GM19463 (cell line): ENCODE measurements at regions not wholly inside any gene's neighbourhood (a gene's known extent, or its start where the extent isn't known, plus 50 kb on each side); places are given as distances from the start of the nearest gene placed in this dataset.
A peak's percentile ranks its signal among the peaks of the same experiment; 100 is the strongest.

ENCODE experiments used
- ATAC-seq: cut with Tn5 transposase; IDR thresholded peaks from one replicate; pipeline ENCODE4 v1.9.1; 2021; ENCODE audit warnings: mild to moderate bottlenecking, moderate library complexity; ENCODE audit not compliant: unreplicated experiment

DNA sequence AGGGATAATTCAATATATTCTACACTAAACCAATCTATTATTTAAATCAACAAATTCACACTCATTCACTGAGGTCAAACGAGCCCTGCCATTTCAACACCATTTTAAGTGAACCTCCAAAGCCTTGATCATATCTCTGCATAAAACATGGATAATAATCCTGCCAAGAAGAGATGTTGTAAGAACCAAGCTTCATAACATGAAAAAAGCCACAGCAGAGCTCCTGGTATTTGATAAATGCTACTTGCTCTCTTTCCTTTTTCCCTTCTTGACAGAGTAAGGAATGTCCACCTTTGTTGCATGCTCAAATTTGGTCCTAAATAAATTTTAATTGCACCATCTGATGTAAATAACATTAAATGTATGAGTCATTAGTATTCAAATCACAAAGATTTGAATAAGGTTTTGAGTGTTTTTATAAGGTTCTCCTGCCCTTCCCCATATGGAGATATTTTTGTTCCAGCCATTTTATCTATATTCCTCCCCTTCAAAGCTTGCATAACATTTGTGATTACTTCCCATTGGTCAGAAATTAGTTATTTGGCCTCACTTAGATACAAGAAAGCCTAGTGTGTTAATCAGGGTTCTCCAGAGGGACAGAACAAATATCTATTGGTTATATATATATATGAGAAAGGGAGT lies 318.8 kb downstream of the RND3 start:
- ATAC-seq: no peak

DNA sequence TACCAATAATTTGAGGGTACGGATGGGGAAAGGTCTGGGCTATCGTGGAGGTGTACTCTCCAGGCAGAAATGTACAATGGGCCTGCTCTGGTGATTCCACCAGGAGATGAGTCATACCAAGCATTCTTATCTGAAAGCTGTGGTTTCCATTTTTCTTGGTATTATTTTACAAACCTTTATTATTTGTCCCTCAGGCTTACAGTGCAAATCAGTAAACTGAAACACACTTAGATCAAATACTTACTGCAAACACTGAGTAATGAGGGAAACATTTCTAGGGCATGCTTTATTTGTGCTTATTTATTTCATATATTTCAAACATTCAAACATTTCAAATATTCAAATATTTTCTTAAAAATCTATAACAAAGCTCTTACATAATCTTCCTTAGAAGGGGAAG lies 319.8 kb downstream of the RND3 start:
- ATAC-seq: peak; percentile 96

DNA sequence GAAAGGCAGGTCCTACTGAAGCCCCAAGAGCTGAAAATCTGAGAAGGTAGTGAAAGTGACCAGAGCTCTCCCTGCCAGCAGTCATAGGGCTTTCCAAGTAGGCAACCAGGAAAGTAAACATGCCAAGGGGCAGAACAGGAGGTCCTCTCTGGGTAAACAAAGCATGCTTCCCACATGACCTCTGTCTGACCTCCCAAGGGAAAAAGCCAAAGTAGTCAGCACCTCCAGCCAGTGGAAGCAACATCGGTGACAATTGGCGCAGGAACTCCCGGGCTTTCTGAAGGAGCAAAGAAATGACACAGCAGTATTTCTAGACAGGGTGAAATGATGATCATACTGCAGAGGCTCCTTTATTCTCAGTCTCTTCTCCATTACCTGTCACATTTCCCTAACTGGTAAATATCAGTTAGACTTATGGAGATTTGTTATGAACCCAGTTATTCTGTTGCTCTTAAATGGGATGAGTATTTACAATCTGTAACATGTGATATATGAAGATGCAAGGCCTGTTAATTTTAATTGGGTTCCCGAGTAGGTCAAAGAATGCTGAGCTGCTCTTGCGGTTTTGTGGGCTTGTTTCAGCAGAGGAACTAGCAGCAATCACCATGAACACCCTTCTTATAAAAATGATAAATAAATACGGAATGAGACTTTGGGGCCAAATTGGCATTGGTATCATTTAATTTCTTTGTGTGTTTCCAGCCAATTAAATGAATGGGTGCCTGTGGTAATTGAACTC lies 321.0 kb downstream of the RND3 start:
- ATAC-seq: no peak

DNA sequence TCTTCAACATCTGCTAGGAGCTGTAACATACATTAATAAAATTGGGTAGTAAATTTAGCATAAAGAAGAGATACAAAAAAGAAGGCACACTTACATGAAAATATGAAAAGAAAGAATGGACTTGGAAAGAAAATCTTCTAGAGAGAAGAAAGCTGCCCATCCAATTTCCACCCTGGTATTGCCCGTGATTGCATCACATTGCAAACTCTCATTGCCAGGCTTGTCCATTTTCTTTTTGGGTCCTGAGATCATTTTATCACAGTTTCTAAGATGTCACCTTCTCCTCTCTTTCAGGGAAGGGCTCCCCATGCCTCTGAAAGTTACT lies 321.5 kb downstream of the RND3 start:
- ATAC-seq: no peak

DNA sequence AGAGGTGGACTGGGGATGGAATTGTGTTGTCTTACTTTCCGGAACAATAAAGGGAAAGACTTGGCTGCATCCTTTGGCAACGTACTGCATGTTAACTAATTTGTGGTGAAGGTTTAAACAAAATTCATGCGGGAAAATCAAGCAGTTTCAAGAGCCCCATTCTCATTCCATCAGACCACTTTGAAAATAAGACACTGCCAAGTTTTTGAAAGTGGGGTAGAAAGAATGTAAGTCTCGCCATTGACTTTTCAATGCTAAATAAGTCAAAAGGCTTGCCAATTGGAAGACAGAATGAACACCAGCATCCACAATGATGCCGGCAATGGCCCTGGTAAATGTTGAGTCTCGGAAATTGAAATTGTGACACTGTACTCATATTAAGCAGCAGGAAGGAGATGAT lies 322.0 kb downstream of the RND3 start:
- no peak for ATAC-seq

DNA sequence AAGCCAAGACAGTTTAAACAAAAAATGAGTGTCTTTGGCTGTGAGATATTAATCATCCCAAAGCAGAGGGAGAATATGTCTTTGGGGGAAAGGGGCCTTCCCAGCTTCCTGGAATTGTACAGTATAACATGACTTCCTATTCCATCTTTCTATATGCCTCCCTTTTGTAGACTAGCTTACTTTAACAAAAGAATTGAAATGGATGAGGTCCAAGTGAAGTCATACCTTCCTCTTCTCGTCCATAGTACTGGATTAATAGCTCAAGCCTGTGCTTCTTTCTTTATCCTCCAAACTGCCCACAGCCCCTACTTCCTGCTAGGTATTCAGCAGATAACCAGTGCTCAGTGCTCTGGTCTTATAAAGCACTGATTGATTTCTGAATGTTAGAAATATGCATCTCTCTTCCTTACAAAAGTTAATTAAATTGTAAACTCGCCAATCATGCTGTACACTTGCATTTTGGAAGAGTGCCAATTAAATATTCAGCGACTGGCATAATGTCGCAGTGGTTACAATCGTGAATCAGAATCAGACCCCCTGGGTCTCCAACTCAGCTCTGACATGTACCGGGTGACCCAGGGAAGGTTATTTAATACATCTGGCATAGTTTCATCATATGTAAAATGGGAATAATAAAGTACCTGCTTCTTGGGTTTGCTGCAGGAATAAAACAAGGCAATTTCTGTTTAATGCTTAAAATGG lies 325.1 kb downstream of the RND3 start:
- ATAC-seq: no peak

DNA sequence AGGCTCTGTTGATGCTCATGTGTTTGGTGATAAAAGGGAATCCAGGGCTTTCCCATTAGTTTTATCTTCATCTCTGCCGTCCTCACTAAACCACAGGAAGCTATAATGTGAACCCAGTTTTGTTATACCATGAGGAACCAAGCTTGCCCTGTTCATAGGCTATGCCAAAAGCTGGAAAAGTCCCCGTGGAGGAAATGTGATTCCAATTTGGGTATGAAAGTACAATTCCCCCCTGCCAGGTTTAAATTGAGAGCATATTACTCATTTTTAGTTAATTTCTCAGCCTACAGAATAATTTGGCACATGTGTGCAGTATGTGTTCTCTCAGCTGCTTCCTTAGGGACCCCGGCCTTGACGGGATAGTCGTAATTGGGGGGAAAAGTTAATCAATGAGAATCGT lies 327.4 kb downstream of the RND3 start:
- no peak for ATAC-seq

DNA sequence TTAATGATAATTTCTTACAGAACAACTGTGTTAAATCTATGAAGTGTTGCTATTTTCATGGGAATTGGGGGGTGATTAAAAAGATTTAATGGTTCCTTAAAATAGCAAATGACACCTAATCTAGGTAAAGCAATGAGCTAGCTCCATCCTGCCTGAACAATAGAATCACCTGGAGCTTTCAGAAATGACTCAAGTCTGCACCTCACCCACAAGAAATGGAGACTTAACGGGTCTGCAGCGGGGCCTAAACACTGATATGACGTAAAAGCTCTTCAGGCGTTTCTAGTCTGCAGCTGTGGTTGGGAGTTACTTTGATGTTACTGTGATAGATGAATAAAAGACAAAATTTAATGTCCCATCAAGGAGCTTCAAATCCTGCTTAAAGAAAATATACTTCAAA lies 328.2 kb downstream of the RND3 start:
- ATAC-seq: no peak

DNA sequence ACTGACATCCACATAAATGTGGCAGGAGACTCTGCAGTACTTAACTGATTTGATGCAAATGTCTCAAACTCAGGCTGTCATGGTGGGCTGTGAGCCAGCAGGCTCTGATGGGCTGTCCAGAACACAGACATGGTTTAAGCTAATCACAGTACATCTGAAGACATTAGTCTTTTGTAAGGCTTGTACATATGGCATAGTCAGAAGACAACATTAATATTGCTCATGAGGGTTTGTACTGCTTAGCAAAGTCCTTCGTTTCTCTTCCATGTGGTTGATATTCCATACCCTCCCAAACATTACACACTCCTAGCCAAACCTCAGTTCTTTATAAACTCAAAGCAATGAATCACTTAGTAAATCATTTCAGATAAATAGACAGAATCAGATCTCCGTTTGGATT lies 330.6 kb downstream of the RND3 start:
- ATAC-seq: no peak

DNA sequence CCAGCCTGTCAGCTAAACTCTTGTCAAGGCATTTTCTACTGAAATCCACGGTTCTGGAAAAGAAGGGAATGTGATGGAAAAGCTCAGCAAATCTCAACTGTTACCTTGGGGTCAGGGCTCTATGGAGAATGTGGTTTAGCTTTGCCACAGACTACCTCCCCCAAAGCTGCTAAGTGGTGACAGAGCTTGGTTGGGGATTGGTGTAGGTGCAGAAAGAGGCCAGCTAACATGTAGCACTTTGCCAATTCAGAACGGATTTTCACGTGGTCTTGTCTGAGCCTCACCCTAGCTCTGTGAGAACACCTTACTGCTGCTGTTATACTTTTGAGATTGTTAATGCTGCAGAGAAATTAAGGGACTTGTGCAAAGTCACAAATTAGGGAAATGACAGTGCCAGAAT lies 331.1 kb downstream of the RND3 start:
- no peak for ATAC-seq

DNA sequence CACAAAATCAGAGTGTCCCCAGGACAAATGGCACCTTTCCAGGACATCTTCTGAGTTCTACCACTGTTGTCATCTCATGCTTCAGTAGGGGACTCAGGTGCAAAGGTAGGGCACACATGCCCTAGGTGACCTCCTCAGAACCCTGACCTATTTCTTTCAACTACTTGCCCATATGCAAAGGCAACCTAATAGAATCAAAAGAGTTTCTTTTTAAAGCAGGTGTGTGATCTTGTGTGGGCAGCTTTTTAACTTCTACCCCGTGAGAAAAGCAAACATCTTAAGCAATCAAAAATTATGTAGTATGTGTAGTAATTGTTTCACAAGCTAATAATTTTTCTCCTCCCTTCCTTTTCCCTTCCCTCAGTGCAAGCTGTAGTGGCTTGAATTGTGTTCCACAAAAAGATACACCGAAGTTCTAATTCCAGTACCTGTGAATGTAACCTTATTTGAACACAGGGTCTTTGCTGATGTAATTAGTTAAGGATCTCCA lies 333.1 kb downstream of the RND3 start:
- ATAC-seq: no peak

DNA sequence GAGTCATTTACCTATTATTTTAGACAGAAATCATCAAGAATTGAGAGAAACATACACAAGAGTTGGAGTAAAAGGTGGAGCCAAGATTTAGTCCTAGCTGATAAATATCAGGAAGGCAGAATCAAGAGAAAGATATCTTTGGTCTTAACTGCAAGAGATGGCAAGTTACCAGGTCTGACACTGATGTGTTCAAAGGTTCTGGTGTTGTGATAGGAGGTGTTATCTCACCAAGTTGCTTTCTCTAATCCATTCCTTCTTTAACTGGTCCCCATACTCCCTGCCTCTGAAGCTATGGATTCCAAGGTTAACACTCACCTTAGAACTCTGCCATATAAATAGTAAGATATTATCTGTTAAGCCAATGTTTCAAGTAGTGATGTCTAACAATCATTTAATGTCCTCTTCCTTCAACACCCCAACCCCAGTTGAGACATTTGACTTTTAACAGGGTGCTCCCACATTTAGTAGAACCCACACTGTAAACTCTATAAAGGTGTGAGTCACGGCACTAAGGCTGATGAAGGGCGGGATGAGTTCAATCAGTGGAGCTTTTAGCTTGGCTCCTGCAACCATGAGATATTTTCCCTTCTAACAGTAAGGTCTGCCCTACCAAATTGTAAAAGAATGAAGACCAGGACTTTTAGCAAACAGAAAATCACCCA lies 333.7 kb downstream of the RND3 start:
- no peak for ATAC-seq

DNA sequence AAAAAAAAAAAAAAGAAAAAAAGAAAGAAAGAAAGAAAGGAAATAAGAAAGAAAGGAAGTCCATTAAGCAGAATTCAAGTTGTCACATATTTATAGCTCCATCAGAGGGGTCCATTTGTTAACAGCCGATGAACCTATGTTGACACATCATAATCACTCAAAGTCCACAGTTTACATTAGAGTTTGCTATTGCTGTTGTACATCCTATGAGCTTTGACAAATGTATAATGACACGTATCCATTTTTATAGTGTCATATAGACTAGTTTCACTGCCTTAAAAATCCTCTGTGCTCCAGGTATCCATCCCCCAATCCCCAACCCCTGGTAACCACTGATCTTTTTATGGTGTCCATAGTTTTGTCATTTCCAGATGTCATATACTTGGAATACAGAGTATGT lies 335.2 kb downstream of the RND3 start:
- ATAC-seq: no peak

DNA sequence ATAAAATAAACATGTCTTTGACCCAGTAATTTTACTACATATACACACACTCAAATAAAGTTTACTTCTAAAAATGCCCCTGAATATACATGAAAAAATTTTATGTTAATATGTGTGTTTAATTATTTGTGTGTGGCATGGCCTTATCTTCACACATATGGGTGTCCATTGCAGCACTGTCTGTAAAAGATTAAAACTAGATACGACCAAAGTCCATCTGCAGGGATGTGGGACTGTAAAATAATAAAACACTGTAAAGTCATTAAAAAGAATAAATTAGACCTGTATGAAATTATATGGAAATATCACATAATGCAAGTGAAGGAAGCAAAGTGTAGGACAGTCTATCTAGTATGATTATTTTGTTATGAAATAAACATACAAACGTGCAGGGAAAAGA lies 337.3 kb downstream of the RND3 start:
- no peak for ATAC-seq

DNA sequence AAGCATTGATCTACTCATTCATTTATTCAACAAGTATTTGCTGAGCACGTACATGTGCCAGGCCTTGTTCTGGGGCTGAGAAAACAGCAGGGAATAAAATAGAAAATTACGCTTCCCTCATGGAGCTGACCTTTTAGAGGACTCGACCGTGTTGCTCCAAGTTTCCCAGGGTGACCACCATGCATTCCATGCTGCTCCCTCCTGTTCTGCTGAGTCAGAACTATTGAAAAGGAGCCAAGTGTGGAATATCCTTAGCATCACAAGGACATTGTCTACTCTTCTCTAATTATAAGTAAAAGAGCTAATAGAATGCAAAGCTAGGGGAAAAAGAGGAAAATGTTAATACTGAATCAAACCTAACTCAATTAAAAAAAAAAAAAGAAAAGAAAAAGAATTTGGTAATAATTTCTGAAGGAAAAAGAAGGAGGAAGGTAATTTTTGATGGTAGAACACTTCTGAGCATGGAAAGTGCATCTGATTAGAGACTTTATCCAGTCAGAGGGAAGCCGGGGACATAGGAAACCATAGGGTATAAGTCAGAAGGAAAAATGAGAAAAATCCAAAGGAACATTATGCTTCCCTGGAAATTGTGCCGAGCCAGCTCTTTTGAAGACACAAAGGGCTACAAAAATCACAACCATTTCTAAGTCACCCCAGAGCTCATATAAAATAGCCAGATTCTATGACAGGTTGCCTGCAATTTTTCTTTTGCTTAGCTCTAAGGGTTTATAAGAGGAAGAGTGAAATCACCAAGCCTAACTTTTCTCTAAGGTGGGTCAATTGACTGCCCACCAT lies 339.4 kb downstream of the RND3 start:
- no peak for ATAC-seq

DNA sequence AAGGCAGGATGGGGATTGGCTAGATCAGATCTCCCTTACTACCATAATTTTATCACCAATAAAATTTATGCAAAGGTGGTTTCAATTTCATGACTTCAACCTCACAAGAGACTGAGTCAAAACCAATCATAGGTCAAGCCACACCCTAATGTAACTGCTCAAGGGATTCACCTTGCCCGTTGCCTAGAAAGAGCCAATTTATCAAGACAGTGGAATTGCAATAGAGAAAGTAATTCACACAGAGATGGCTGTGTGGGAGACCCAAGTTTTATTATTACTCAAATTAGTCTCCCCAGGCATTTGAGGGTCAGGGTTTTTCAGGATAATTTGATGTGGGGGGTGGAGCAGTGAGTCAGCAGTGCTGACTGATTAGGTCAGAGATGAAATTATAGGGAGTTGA lies 340.6 kb downstream of the RND3 start:
- no peak for ATAC-seq

DNA sequence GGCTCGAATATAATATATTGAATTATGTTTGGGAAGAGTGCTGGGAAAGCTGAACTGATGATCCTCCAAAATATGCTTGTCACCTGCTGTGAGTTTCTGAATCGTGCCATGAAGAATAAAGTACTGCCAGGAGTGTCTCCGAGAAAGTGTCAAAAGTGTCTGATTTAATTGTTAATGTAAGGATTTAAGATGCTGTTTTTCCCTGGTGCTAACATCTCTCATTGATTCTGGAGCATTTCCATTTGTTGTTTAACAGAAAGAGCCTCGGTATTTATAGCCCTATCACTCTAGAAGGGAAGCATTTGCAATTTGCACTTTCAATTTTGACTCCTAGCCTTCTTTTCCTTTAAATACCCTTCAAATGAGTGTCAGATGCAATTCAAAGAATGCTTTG lies 342.2 kb downstream of the RND3 start:
- ATAC-seq: no peak

DNA sequence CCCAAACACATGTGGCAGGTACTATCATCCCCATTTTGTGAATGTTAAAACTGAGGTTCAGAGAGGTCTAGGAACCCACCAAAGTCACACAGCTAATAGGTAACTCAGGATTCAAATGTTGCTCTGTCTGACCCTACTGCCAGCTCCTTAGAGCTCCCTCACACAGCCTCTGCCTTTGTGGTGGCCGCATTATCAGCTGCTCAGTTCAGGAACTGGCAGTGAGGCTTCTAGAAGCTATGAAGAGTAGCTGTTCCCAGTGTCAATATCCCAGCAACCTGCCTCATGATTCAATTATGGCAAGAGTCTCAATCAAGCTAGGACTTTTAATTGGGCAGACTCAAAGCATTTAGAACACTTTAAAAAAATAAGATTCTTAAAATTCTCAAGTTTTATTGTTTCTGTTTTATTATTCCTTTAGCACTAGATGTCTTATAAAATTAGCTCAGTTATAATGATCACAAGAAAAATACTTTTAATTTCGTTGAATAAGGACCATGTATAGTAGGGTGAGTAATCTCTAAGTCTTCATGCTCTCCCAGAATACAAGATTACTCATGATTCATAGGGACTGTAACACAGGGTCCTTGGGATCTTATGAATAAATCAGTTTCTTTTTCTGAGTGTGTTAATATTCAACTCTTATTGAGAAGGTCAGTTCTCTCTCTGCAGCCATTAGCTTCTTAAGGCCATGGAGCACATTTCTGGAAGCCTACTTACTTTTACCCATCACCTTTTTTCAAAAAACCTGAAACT lies 342.7 kb downstream of the RND3 start:
- ATAC-seq: no peak

DNA sequence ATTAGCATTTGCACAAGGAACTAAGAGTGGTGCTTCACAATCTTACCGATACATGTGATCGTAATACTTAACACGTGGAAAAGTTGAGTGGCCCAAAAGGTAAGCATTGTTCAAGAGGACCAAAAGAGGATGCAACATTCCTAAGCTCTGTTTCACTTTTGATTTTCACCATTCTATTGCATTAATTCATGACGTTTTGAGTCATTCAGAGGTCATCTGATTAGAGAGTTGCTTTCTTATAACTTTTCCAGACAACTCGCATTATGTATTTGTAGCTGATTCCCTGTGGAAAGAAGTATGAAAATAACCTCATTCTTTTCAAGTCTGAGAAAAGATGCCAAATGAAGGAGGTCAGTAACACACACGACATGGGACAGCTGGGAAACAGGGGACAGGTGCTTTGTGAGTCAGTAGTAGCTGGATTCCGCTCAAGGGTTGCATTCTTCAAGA lies 344.4 kb downstream of the RND3 start:
- no peak for ATAC-seq

DNA sequence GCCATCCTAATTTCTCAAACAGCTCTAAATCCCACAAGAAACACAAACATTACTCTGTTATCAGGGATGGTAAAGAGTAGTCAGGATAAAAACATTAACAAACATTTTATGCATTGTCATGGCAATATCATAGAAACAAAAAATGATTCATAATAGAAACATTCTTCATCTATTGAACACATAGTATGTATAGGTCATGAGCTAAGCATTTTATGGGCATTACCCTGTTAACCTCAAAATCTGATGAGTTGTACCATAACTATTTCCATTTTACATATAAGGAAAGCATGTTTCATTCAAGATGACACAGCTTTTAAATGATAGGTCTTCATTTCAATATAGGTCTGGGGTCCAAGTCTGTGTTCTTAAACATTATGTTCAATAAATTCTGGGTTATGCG lies 344.9 kb downstream of the RND3 start:
- no peak for ATAC-seq
